ENCODE measurements at regions not wholly inside any gene's neighbourhood (a gene's known extent, or its start where the extent isn't known, plus 50 kb on each side); places are given as distances from the start of the nearest gene placed in this dataset.

- no peak for DNase-seq (ENCODE audit: extremely low spot score in 2 of 2)
- no peak for TF ChIP-seq CTCF (IDR thresholded peaks at IDR 0.05)
- TF ChIP-seq POLR2A (IDR thresholded peaks at IDR 0.05) = no peak
- TF ChIP-seq POLR2AphosphoS5 (IDR thresholded peaks at IDR 0.05; ENCODE audit: insufficient read depth in 1 of 2, low read depth in 1 of 2) = no peak
- Histone ChIP-seq H3K4me3 (no peak overlapping the region), H3K9me3 (no peaks in the 10 kb centered on the region), H3K27me3 (no peaks in the 10 kb centered on the region), H3K27ac (no peak overlapping the region), H3K4me1 (no peaks in the 10 kb centered on the region), H3K36me3 (no peaks in the 10 kb centered on the region)
- intact Hi-C loops (cut with DNase I) = no loop called here
These were observed 747.2 kb downstream of the ANKRD7 start for GRCh38 chr7:118971706-118972105.

GRCh38 chr7:118974836-118975235, 750.3 kb downstream of the ANKRD7 start:
- Histone ChIP-seq H3K4me1 (no peaks in the 10 kb centered on the region), H3K27me3 (no peaks in the 10 kb centered on the region), H3K36me3 (no peaks in the 10 kb centered on the region), H3K27ac (no peak overlapping the region), H3K9me3 (no peaks in the 10 kb centered on the region), H3K4me3 (no peak overlapping the region)
- intact Hi-C loops (cut with DNase I) = no loop called here
- no peak for DNase-seq (ENCODE audit: extremely low spot score in 2 of 2)
- no peak for TF ChIP-seq POLR2A (IDR thresholded peaks at IDR 0.05)
- TF ChIP-seq CTCF (IDR thresholded peaks at IDR 0.05) = no peak
- no peak for TF ChIP-seq POLR2AphosphoS5 (IDR thresholded peaks at IDR 0.05; ENCODE audit: insufficient read depth in 1 of 2, low read depth in 1 of 2)

GRCh38 chr7:118995350-118995749, 770.8 kb downstream of the ANKRD7 start:
- no peaks in the 10 kb centered on the region for H3K27me3 ChIP-seq
- DNase-seq (ENCODE audit: extremely low spot score in 2 of 2) = no peak
- H3K36me3 ChIP-seq = no peaks in the 10 kb centered on the region
- no peak overlapping the region for H3K27ac ChIP-seq
- H3K4me3 ChIP-seq = no peak overlapping the region
- no peaks in the 10 kb centered on the region for H3K9me3 ChIP-seq
- H3K4me1 ChIP-seq = no peaks in the 10 kb centered on the region
- TF ChIP-seq POLR2AphosphoS5 (IDR thresholded peaks at IDR 0.05; ENCODE audit: insufficient read depth in 1 of 2, low read depth in 1 of 2) = no peak
- TF ChIP-seq POLR2A (IDR thresholded peaks at IDR 0.05) = no peak
- TF ChIP-seq CTCF (IDR thresholded peaks at IDR 0.05) = no peak
- intact Hi-C loops (cut with DNase I) = no loop called here

GRCh38 chr7:119007236-119007635, 782.7 kb downstream of the ANKRD7 start:
- no peak overlapping the region for H3K4me3 ChIP-seq
- DNase-seq (ENCODE audit: extremely low spot score in 2 of 2) = no peak
- no peak overlapping the region for H3K27ac ChIP-seq
- TF ChIP-seq POLR2A (IDR thresholded peaks at IDR 0.05) (no peak), CTCF (IDR thresholded peaks at IDR 0.05) (no peak), POLR2AphosphoS5 (IDR thresholded peaks at IDR 0.05; ENCODE audit: insufficient read depth in 1 of 2, low read depth in 1 of 2) (no peak)
- H3K9me3 ChIP-seq = no peaks in the 10 kb centered on the region
- H3K27me3 ChIP-seq = no peaks in the 10 kb centered on the region
- intact Hi-C loops (cut with DNase I) = no loop called here
- no peaks in the 10 kb centered on the region for H3K36me3 ChIP-seq
- H3K4me1 ChIP-seq = no peaks in the 10 kb centered on the region

GRCh38 chr7:119010635-119011034, 786.1 kb downstream of the ANKRD7 start:
- Histone ChIP-seq H3K27me3 (no peaks in the 10 kb centered on the region), H3K36me3 (no peaks in the 10 kb centered on the region), H3K27ac (no peak overlapping the region), H3K4me3 (no peak overlapping the region), H3K4me1 (no peaks in the 10 kb centered on the region), H3K9me3 (no peaks in the 10 kb centered on the region)
- no peak for TF ChIP-seq CTCF (IDR thresholded peaks at IDR 0.05)
- no peak for TF ChIP-seq POLR2AphosphoS5 (IDR thresholded peaks at IDR 0.05; ENCODE audit: insufficient read depth in 1 of 2, low read depth in 1 of 2)
- TF ChIP-seq POLR2A (IDR thresholded peaks at IDR 0.05) = no peak
- intact Hi-C loops (cut with DNase I) = no loop called here
- DNase-seq (ENCODE audit: extremely low spot score in 2 of 2) = no peak

Measured in vagina (tissue), 2 donors.